ENCODE measurements at regions not wholly inside any gene's neighbourhood (a gene's known extent, or its start where the extent isn't known, plus 50 kb on each side); places are given as distances from the start of the nearest gene placed in this dataset.

DNA sequence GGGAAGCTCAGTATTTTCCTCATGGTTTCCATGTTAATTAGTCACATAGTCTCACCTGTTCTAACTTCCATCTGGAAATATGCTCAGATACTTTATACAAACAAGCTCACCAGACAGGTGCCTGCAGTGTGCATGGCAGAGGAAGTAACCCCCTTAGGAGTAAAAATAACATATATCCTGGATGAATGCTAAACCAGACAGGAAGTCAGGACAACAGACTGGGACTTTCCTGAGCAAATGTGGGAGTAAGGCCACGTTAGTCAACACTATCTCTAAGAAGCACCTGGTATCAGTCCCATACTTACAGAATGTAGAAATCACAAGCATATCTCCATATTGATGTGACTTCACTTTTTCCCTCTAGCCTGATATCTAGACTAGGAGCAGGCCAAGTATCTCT, 128.4 kb downstream of the SEC61B start:
- TF ChIP-seq RFX5 (IDR thresholded peaks at IDR 0.05; ENCODE audit: borderline replicate concordance, low read depth, low read length): no peak
- TF ChIP-seq FOSL1 (IDR thresholded peaks at IDR 0.05; ENCODE audit: insufficient read depth, low read depth, low read length): no peak
- no peak for TF ChIP-seq TBP (IDR thresholded peaks at IDR 0.05; ENCODE audit: low read depth, low read length)
- TF ChIP-seq, protein P1, sequence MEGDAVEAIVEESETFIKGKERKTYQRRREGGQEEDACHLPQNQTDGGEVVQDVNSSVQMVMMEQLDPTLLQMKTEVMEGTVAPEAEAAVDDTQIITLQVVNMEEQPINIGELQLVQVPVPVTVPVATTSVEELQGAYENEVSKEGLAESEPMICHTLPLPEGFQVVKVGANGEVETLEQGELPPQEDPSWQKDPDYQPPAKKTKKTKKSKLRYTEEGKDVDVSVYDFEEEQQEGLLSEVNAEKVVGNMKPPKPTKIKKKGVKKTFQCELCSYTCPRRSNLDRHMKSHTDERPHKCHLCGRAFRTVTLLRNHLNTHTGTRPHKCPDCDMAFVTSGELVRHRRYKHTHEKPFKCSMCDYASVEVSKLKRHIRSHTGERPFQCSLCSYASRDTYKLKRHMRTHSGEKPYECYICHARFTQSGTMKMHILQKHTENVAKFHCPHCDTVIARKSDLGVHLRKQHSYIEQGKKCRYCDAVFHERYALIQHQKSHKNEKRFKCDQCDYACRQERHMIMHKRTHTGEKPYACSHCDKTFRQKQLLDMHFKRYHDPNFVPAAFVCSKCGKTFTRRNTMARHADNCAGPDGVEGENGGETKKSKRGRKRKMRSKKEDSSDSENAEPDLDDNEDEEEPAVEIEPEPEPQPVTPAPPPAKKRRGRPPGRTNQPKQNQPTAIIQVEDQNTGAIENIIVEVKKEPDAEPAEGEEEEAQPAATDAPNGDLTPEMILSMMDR (IDR thresholded peaks at IDR 0.05; ENCODE audit: control extremely low read depth in 1 of 3, insufficient read depth in 1 of 3, low read depth in 1 of 3, low read length in 3 of 3): no peak
- TF ChIP-seq, protein P2, sequence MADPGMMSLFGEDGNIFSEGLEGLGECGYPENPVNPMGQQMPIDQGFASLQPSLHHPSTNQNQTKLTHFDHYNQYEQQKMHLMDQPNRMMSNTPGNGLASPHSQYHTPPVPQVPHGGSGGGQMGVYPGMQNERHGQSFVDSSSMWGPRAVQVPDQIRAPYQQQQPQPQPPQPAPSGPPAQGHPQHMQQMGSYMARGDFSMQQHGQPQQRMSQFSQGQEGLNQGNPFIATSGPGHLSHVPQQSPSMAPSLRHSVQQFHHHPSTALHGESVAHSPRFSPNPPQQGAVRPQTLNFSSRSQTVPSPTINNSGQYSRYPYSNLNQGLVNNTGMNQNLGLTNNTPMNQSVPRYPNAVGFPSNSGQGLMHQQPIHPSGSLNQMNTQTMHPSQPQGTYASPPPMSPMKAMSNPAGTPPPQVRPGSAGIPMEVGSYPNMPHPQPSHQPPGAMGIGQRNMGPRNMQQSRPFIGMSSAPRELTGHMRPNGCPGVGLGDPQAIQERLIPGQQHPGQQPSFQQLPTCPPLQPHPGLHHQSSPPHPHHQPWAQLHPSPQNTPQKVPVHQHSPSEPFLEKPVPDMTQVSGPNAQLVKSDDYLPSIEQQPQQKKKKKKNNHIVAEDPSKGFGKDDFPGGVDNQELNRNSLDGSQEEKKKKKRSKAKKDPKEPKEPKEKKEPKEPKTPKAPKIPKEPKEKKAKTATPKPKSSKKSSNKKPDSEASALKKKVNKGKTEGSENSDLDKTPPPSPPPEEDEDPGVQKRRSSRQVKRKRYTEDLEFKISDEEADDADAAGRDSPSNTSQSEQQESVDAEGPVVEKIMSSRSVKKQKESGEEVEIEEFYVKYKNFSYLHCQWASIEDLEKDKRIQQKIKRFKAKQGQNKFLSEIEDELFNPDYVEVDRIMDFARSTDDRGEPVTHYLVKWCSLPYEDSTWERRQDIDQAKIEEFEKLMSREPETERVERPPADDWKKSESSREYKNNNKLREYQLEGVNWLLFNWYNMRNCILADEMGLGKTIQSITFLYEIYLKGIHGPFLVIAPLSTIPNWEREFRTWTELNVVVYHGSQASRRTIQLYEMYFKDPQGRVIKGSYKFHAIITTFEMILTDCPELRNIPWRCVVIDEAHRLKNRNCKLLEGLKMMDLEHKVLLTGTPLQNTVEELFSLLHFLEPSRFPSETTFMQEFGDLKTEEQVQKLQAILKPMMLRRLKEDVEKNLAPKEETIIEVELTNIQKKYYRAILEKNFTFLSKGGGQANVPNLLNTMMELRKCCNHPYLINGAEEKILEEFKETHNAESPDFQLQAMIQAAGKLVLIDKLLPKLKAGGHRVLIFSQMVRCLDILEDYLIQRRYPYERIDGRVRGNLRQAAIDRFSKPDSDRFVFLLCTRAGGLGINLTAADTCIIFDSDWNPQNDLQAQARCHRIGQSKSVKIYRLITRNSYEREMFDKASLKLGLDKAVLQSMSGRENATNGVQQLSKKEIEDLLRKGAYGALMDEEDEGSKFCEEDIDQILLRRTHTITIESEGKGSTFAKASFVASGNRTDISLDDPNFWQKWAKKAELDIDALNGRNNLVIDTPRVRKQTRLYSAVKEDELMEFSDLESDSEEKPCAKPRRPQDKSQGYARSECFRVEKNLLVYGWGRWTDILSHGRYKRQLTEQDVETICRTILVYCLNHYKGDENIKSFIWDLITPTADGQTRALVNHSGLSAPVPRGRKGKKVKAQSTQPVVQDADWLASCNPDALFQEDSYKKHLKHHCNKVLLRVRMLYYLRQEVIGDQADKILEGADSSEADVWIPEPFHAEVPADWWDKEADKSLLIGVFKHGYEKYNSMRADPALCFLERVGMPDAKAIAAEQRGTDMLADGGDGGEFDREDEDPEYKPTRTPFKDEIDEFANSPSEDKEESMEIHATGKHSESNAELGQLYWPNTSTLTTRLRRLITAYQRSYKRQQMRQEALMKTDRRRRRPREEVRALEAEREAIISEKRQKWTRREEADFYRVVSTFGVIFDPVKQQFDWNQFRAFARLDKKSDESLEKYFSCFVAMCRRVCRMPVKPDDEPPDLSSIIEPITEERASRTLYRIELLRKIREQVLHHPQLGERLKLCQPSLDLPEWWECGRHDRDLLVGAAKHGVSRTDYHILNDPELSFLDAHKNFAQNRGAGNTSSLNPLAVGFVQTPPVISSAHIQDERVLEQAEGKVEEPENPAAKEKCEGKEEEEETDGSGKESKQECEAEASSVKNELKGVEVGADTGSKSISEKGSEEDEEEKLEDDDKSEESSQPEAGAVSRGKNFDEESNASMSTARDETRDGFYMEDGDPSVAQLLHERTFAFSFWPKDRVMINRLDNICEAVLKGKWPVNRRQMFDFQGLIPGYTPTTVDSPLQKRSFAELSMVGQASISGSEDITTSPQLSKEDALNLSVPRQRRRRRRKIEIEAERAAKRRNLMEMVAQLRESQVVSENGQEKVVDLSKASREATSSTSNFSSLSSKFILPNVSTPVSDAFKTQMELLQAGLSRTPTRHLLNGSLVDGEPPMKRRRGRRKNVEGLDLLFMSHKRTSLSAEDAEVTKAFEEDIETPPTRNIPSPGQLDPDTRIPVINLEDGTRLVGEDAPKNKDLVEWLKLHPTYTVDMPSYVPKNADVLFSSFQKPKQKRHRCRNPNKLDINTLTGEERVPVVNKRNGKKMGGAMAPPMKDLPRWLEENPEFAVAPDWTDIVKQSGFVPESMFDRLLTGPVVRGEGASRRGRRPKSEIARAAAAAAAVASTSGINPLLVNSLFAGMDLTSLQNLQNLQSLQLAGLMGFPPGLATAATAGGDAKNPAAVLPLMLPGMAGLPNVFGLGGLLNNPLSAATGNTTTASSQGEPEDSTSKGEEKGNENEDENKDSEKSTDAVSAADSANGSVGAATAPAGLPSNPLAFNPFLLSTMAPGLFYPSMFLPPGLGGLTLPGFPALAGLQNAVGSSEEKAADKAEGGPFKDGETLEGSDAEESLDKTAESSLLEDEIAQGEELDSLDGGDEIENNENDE (IDR thresholded peaks at IDR 0.05; ENCODE audit: insufficient replicate concordance, low read length): no peak
- no peak for TF ChIP-seq ZNF274 (IDR thresholded peaks at IDR 0.05; ENCODE audit: borderline replicate concordance, extremely low read depth, low read length)
- TF ChIP-seq EP300 (IDR thresholded peaks at IDR 0.05; ENCODE audit: borderline replicate concordance in 1 of 2, low read depth in 2 of 2, low read length in 2 of 2): no peak
